SK-N-SH treated with all-trans-retinoic acid at 6 μM for 48 hours (cell line): ENCODE measurements at regions not wholly inside any gene's neighbourhood (a gene's known extent, or its start where the extent isn't known, plus 50 kb on each side); places are given as distances from the start of the nearest gene placed in this dataset.

Experiments
- ATAC-seq: fragments of 200-7000 bp; cut with Tn5 transposase; 3 replicates; pipeline ENCODE4 v1.9.1; 2020; ENCODE audit warnings: mild to moderate bottlenecking, moderate library complexity
- BACH2 ChIP-seq: fragments of 250-450 bp; sonication (Bioruptor Pico); IDR thresholded peaks from 2 replicates; pipeline ENCODE4 v1.9.0; 2021; ENCODE audit warnings: mild to moderate bottlenecking, borderline replicate concordance
- CSDC2 ChIP-seq: fragments of 250-450 bp; sonication (Bioruptor Pico); IDR thresholded peaks from 2 replicates; pipeline ENCODE4 v1.5.0; 2020; ENCODE audit warnings: mild to moderate bottlenecking, moderate library complexity
- CSRNP3 ChIP-seq: fragments of 250-450 bp; sonication (Bioruptor Pico); IDR thresholded peaks from 2 replicates; pipeline ENCODE4 v1.5.1; 2021; ENCODE audit warnings: mild to moderate bottlenecking, moderate library complexity
- ESRRG ChIP-seq: fragments of 250-450 bp; sonication (Bioruptor Pico); IDR thresholded peaks from 2 replicates; pipeline ENCODE4 v1.6.1; 2021; ENCODE audit warnings: mild to moderate bottlenecking
- GLIS3 ChIP-seq: fragments of 250-450 bp; sonication (Bioruptor Pico); IDR thresholded peaks from 2 replicates; pipeline ENCODE4 v1.5.0; 2020; ENCODE audit warnings: mild to moderate bottlenecking, moderate library complexity
- ISL1 ChIP-seq: fragments of 250-450 bp; sonication (Bioruptor Pico); IDR thresholded peaks from 2 replicates; pipeline ENCODE4 v2.1.2; 2022; ENCODE audit warnings: mild to moderate bottlenecking, moderate library complexity
- OSR1 ChIP-seq: fragments of 250-450 bp; sonication (Bioruptor Pico); IDR thresholded peaks from 2 replicates; pipeline ENCODE4 v1.8.0; 2022; ENCODE audit warnings: moderate library complexity, mild to moderate bottlenecking, inconsistent platforms
- PATZ1 ChIP-seq: fragments of 250-450 bp; sonication (Bioruptor Pico); IDR thresholded peaks from 2 replicates; pipeline ENCODE4 v1.8.0; 2020; ENCODE audit warnings: mild to moderate bottlenecking, moderate library complexity, borderline replicate concordance
- PPARA ChIP-seq: fragments of 250-450 bp; sonication (Bioruptor Pico); IDR thresholded peaks from 2 replicates; pipeline ENCODE4 v1.5.0; 2020; ENCODE audit warnings: mild to moderate bottlenecking, borderline replicate concordance
- RARB ChIP-seq: fragments of 250-450 bp; sonication (Bioruptor Pico); IDR thresholded peaks from 2 replicates; pipeline ENCODE4 v1.8.0; 2021; ENCODE audit warnings: mild to moderate bottlenecking, moderate library complexity
- SNAI2 ChIP-seq: fragments of 250-450 bp; sonication (Bioruptor Pico); IDR thresholded peaks from 2 replicates; pipeline ENCODE4 v1.5.0; 2020; ENCODE audit warnings: mild to moderate bottlenecking, moderate library complexity
- TCF4 ChIP-seq: fragments of 250-450 bp; sonication (Bioruptor Pico); IDR thresholded peaks from 2 replicates; pipeline ENCODE4 v1.8.0; 2021; ENCODE audit warnings: mild to moderate bottlenecking, moderate library complexity, borderline replicate concordance
- TOX ChIP-seq: fragments of 250-450 bp; sonication (Bioruptor Pico); IDR thresholded peaks from 2 replicates; pipeline ENCODE4 v1.8.0; 2021; ENCODE audit warnings: mild to moderate bottlenecking, moderate library complexity, borderline replicate concordance
- ZC3H10 ChIP-seq: fragments of 250-450 bp; sonication (Bioruptor Pico); IDR thresholded peaks from 2 replicates; pipeline ENCODE4 v1.5.1; 2021; ENCODE audit warnings: mild to moderate bottlenecking, moderate library complexity
- ZFP3 ChIP-seq: fragments of 250-450 bp; sonication (Bioruptor Pico); IDR thresholded peaks from 2 replicates; pipeline ENCODE4 v1.5.0; 2020; ENCODE audit warnings: mild to moderate bottlenecking, moderate library complexity
- ZFP30 ChIP-seq: fragments of 450-650 bp; formaldehyde crosslinking; IDR thresholded peaks from 2 replicates; pipeline ENCODE4 v1.5.0; 2022; ENCODE audit warnings: mild to moderate bottlenecking, moderate library complexity
- ZNF565 ChIP-seq: fragments of 450-650 bp; formaldehyde crosslinking; conservative IDR thresholded peaks from 2 replicates; pipeline ENCODE4 v1.5.0; 2020; ENCODE audit warnings: low read depth, mild to moderate bottlenecking, moderate library complexity
- ZNF70 ChIP-seq: fragments of 450-650 bp; formaldehyde crosslinking; IDR thresholded peaks from 2 replicates; pipeline ENCODE4 v1.5.0; 2020; ENCODE audit warnings: mild to moderate bottlenecking, moderate library complexity
- ZNF8 ChIP-seq: fragments of 450-650 bp; formaldehyde crosslinking; IDR thresholded peaks from 2 replicates; pipeline ENCODE4 v1.5.0; 2020; ENCODE audit warnings: mild to moderate bottlenecking, moderate library complexity
- TF ChIP-seq, protein P1 (sequence below): fragments of 250-450 bp; sonication (Bioruptor Pico); IDR thresholded peaks from 2 replicates; pipeline ENCODE4 v1.5.0; 2020; ENCODE audit warnings: mild to moderate bottlenecking, moderate library complexity
- TF ChIP-seq, protein P2 (sequence below): fragments of 250-450 bp; sonication (Bioruptor Pico); IDR thresholded peaks from 2 replicates; pipeline ENCODE4 v1.8.0; 2021; ENCODE audit warnings: low read depth, mild to moderate bottlenecking, moderate library complexity, borderline replicate concordance
- TF ChIP-seq, protein P3 (sequence below): fragments of 250-450 bp; sonication (Bioruptor Pico); IDR thresholded peaks from 2 replicates; pipeline ENCODE4 v1.5.1; 2020; ENCODE audit warnings: low read depth, mild to moderate bottlenecking, moderate library complexity

DNA sequence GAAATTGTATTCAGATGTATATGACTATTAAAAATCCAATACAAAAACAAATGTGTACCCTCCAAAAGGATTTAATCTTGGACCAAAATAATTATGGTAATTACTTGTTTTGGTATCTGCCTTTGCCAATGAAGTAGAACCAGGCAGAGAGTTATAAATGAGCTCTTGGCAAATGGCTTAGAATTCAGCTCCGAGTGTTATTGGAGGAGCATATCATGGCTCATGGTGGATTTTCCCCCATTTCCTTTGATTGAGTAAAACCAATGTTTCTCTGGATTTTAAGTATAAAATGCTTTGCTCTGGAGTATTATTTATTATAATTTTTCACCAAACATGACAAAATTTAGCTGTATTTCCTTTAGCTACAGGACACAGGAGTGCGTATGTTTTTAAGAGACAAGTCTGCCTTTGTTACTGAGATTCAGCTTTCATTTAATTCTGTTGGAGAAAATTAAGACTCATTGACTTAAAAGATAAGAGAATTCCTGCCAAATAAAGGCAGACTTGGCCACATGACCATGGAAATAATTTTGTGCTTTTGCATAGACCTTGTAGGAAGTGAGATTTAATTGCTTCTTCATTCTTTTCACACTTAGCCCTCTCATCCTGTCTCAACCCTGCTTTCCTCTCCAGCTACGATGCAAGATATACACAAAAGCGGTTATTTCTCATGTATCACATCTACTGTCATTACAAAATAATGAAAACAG lies 281.0 kb upstream of the SOX11 start:
- TF ChIP-seq ZNF70 (CRISPR knock-in tag): no peak
- no peak for TF ChIP-seq BACH2 (CRISPR knock-in tag)
- TF ChIP-seq, protein P1, sequence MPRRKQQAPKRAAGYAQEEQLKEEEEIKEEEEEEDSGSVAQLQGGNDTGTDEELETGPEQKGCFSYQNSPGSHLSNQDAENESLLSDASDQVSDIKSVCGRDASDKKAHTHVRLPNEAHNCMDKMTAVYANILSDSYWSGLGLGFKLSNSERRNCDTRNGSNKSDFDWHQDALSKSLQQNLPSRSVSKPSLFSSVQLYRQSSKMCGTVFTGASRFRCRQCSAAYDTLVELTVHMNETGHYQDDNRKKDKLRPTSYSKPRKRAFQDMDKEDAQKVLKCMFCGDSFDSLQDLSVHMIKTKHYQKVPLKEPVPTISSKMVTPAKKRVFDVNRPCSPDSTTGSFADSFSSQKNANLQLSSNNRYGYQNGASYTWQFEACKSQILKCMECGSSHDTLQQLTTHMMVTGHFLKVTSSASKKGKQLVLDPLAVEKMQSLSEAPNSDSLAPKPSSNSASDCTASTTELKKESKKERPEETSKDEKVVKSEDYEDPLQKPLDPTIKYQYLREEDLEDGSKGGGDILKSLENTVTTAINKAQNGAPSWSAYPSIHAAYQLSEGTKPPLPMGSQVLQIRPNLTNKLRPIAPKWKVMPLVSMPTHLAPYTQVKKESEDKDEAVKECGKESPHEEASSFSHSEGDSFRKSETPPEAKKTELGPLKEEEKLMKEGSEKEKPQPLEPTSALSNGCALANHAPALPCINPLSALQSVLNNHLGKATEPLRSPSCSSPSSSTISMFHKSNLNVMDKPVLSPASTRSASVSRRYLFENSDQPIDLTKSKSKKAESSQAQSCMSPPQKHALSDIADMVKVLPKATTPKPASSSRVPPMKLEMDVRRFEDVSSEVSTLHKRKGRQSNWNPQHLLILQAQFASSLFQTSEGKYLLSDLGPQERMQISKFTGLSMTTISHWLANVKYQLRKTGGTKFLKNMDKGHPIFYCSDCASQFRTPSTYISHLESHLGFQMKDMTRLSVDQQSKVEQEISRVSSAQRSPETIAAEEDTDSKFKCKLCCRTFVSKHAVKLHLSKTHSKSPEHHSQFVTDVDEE (CRISPR knock-in tag): no peak
- no peak for TF ChIP-seq ZNF565 (CRISPR knock-in tag)
- no peak for TF ChIP-seq PPARA (CRISPR knock-in tag)
- no peak for TF ChIP-seq ZC3H10 (CRISPR knock-in tag)
- TF ChIP-seq CSRNP3 (CRISPR knock-in tag): no peak
- no peak for TF ChIP-seq GLIS3
- no peak for TF ChIP-seq ZFP30
- no peak for TF ChIP-seq ISL1 (CRISPR knock-in tag)
- TF ChIP-seq PATZ1 (CRISPR knock-in tag): no peak
- no peak for TF ChIP-seq ZFP3 (CRISPR knock-in tag)
- no peak for TF ChIP-seq TCF4
- no peak for TF ChIP-seq TOX (CRISPR knock-in tag)
- no peak for TF ChIP-seq ZNF8 (CRISPR knock-in tag)
- TF ChIP-seq ESRRG: no peak
- TF ChIP-seq RARB: no peak

DNA sequence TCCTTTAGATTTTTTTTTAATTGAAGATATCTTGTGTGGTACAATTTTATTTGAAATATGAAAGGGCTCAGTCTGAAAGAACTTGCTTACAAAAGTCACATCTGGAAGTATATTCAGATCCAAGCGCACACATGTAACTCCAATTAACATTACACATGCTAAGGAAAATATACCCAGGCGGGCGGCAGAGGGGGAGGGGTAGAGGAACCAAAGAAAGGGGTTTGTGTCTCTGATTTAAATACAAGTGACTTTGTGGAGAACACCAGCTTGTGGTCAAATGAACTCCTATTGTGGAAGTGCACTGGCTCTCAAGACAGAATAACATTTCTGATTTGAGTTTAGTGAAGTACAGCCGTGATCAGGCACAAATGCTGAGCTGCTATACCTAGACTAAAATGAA lies 280.2 kb upstream of the SOX11 start:
- ATAC-seq: no peak
- TF ChIP-seq ZC3H10 (CRISPR knock-in tag) (no peak), GLIS3 (no peak), PATZ1 (CRISPR knock-in tag) (no peak), RARB (no peak), ZNF565 (CRISPR knock-in tag) (no peak), SNAI2 (no peak), OSR1 (CRISPR knock-in tag) (no peak), ZFP3 (CRISPR knock-in tag) (no peak), BACH2 (CRISPR knock-in tag) (no peak), TOX (CRISPR knock-in tag) (no peak), ZNF8 (CRISPR knock-in tag) (no peak), CSRNP3 (CRISPR knock-in tag) (no peak), TCF4 (no peak), ISL1 (CRISPR knock-in tag) (no peak), ZFP30 (no peak), CSDC2 (CRISPR knock-in tag) (no peak)
- TF ChIP-seq, protein P2, sequence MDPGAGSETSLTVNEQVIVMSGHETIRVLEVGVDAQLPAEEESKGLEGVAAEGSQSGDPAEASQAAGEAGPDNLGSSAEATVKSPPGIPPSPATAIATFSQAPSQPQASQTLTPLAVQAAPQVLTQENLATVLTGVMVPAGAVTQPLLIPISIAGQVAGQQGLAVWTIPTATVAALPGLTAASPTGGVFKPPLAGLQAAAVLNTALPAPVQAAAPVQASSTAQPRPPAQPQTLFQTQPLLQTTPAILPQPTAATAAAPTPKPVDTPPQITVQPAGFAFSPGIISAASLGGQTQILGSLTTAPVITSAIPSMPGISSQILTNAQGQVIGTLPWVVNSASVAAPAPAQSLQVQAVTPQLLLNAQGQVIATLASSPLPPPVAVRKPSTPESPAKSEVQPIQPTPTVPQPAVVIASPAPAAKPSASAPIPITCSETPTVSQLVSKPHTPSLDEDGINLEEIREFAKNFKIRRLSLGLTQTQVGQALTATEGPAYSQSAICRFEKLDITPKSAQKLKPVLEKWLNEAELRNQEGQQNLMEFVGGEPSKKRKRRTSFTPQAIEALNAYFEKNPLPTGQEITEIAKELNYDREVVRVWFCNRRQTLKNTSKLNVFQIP (CRISPR knock-in tag): no peak
- TF ChIP-seq, protein P3, sequence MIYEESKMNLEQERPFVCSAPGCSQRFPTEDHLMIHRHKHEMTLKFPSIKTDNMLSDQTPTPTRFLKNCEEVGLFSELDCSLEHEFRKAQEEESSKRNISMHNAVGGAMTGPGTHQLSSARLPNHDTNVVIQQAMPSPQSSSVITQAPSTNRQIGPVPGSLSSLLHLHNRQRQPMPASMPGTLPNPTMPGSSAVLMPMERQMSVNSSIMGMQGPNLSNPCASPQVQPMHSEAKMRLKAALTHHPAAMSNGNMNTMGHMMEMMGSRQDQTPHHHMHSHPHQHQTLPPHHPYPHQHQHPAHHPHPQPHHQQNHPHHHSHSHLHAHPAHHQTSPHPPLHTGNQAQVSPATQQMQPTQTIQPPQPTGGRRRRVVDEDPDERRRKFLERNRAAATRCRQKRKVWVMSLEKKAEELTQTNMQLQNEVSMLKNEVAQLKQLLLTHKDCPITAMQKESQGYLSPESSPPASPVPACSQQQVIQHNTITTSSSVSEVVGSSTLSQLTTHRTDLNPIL (CRISPR knock-in tag): no peak
- TF ChIP-seq, protein P1 (CRISPR knock-in tag): no peak

More for the DNA sequence above, 281.0 kb upstream of the SOX11 start:
- ATAC-seq: no peak
